Right lobe of liver (tissue), 6 donors: ENCODE measurements at regions not wholly inside any gene's neighbourhood (a gene's known extent, or its start where the extent isn't known, plus 50 kb on each side); places are given as distances from the start of the nearest gene placed in this dataset.

ENCODE experiments used
- ATAC-seq, 4 donors: fragments of 200-7000 bp; cut with Tn5 transposase; one replicate each; pipeline ENCODE4 v1.9.1; 2020; ENCODE audit warnings: mild to moderate bottlenecking in 4 of 4, moderate library complexity in 4 of 4
- DNase-seq, 3 donors: peaks; one replicate each; pipeline ENCODE4 v3.0.0-alpha.2; 2020
- H3K27ac ChIP-seq, 3 donors: fragments of 200-600 bp; one replicate each; pipeline ENCODE4 v1.8.0; 2022
- H3K27me3 ChIP-seq, 2 donors: fragments of 200-600 bp; one replicate each; pipeline ENCODE4 v1.8.0; 2022
- H3K36me3 ChIP-seq, 4 donors: fragments of 200-600 bp; sonication (generic) in 1 of 4; one replicate each; pipeline versions ENCODE4 v1.5.1 to v1.8.0; 2017 to 2022; ENCODE audit warnings: control low read depth in 1 of 4
- H3K4me1 ChIP-seq, 4 donors: fragments of 200-600 bp; sonication (generic) in 1 of 4; one replicate each; pipeline versions ENCODE4 v1.5.1 to v1.8.0; 2017 to 2022; ENCODE audit warnings: control low read depth in 1 of 4
- H3K4me3 ChIP-seq, 3 donors: fragments of 200-600 bp; one replicate each; pipeline ENCODE4 v1.8.0; 2022
- H3K9me3 ChIP-seq, 4 donors: fragments of 200-600 bp; sonication (generic) in 1 of 4; one replicate each; pipeline versions ENCODE4 v1.5.1 to v1.8.0; 2017 to 2022; ENCODE audit warnings: control low read depth in 1 of 4
- CTCF ChIP-seq, 4 donors: fragments of 200-600 bp in 3 of 4; fragments of 450-650 bp in 1 of 4; IDR thresholded peaks; one replicate each; pipeline versions ENCODE4 v1.5.1 to v1.8.0; 2016 to 2022; ENCODE audit warnings: antibody characterized with exemption in 4 of 4, mild to moderate bottlenecking in 2 of 4
- POLR2A ChIP-seq: fragments of 450-650 bp; IDR thresholded peaks from one replicate; pipeline ENCODE4 v1.6.1; 2017; ENCODE audit warnings: antibody characterized with exemption, mild to moderate bottlenecking
- WGBS: methylation state at CpG from one replicate; pipeline ENCODE4 v1.1.6; 2018; ENCODE audit warnings: low coverage, low lambda C conversion rate; ENCODE audit not compliant: insufficient coverage; ENCODE audit errors: missing lambda C conversion rate; 5-methylcytosine and 5-hydroxymethylcytosine counted together
- intact Hi-C, 2 donors: fragments of 100-400 bp; cut with DNase I; formaldehyde crosslinking; loops; one replicate each; pipeline versions ENCODE4 v1.11.2 to v1.14.1; 2022
- donor health status: DM: no; HTN: yes; CAD: no.
- donor health status: DM: no; HTN: no; CAD: no.
- donor health status: DM: no; HTN: no; CAD: no.
- donor health status: DM: no; HTN: yes; CAD: no.
- donor health status: DM: no; HTN: yes; CAD: no.

- intact Hi-C loops, result no loop called here
- TF ChIP-seq CTCF (IDR thresholded peaks at IDR 0.05) (no peak), POLR2A (no peak)
- ATAC-seq (no peak), DNase-seq (no peak)
- H3K9me3 ChIP-seq, result no peaks in the 10 kb centered on the region
- no peaks in the 10 kb centered on the region for H3K4me1 ChIP-seq
- H3K27ac ChIP-seq, result no peak overlapping the region
- WGBS, result 70% methylated on average over 1 of the region's 1 CpG
- no peaks in the 10 kb centered on the region for H3K27me3 ChIP-seq
- H3K4me3 ChIP-seq, result no peak overlapping the region
- H3K36me3 ChIP-seq, result no peaks in the 10 kb centered on the region
Measured at GRCh38 chr2:18362696-18363095, 197.8 kb downstream of the RDH14 start.

- Histone ChIP-seq H3K4me1 (no peaks in the 10 kb centered on the region), H3K27me3 (no peaks in the 10 kb centered on the region), H3K27ac (no peak overlapping the region), H3K36me3 (no peaks in the 10 kb centered on the region), H3K4me3 (no peak overlapping the region), H3K9me3 (no peaks in the 10 kb centered on the region)
- no peak for TF ChIP-seq CTCF (IDR thresholded peaks at IDR 0.05)
- TF ChIP-seq POLR2A, result no peak
- DNase-seq (no peak), ATAC-seq (no peak)
- intact Hi-C loops, result no loop called here
- 50% methylated on average over 2 of the region's 2 CpGs for WGBS
Measured at GRCh38 chr2:18357537-18357936, 202.9 kb downstream of the RDH14 start.

GRCh38 chr2:18356676-18357075, 203.8 kb downstream of the RDH14 start:
- intact Hi-C loops, result no loop called here
- no peaks in the 10 kb centered on the region for H3K36me3 ChIP-seq
- TF ChIP-seq POLR2A (no peak), CTCF (IDR thresholded peaks at IDR 0.05) (no peak)
- DNase-seq (no peak), ATAC-seq (no peak)
- no peaks in the 10 kb centered on the region for H3K27me3 ChIP-seq
- WGBS, result 43% methylated on average over 2 of the region's 2 CpGs
- no peaks in the 10 kb centered on the region for H3K4me1 ChIP-seq
- H3K27ac ChIP-seq, result no peak overlapping the region
- no peak overlapping the region for H3K4me3 ChIP-seq
- no peaks in the 10 kb centered on the region for H3K9me3 ChIP-seq

GRCh38 chr2:18349421-18349820, 211.0 kb downstream of the RDH14 start:
- TF ChIP-seq CTCF (IDR thresholded peaks at IDR 0.05) (no peak), POLR2A (no peak)
- intact Hi-C loops, result no loop called here
- no peaks in the 10 kb centered on the region for H3K4me1 ChIP-seq
- no peak overlapping the region for H3K4me3 ChIP-seq
- H3K27me3 ChIP-seq, result no peaks in the 10 kb centered on the region
- DNase-seq, result no peak
- ATAC-seq, result no peak
- H3K36me3 ChIP-seq, result no peaks in the 10 kb centered on the region
- 45% methylated on average over 1 of the region's 1 CpG for WGBS
- H3K9me3 ChIP-seq, result no peaks in the 10 kb centered on the region
- H3K27ac ChIP-seq, result no peak overlapping the region

- no peak for ATAC-seq
- no peak for DNase-seq
- no peaks in the 10 kb centered on the region for H3K9me3 ChIP-seq
- H3K4me3 ChIP-seq, result no peak overlapping the region
- intact Hi-C loops, result no loop called here
- no peaks in the 10 kb centered on the region for H3K36me3 ChIP-seq
- no peaks in the 10 kb centered on the region for H3K4me1 ChIP-seq
- no peak overlapping the region for H3K27ac ChIP-seq
- TF ChIP-seq CTCF (IDR thresholded peaks at IDR 0.05), result no peak
- TF ChIP-seq POLR2A, result no peak
- H3K27me3 ChIP-seq, result no peaks in the 10 kb centered on the region
- WGBS, result 78% methylated on average over 3 of the region's 3 CpGs
Measured at GRCh38 chr2:18346874-18347273, 213.6 kb downstream of the RDH14 start.
